ENCODE measurements at regions not wholly inside any gene's neighbourhood (a gene's known extent, or its start where the extent isn't known, plus 50 kb on each side); places are given as distances from the start of the nearest gene placed in this dataset. TPM values are rescaled to one million over a fixed set of nuclear protein-coding genes. Genes with fewer than 3 reads are reported as not detected.

GRCh38 chr10:20949967-20950366 is 52.9 kb upstream of the NEBL start:
- no peaks in the 10 kb centered on the region for H3K9me3 ChIP-seq (ENCODE audit: control insufficient read depth, insufficient read depth, low read length)
- no peaks in the 10 kb centered on the region for H3K27me3 ChIP-seq (ENCODE audit: control insufficient read depth, insufficient read depth, low read length)
- no peak overlapping the region for H3K27ac ChIP-seq (ENCODE audit: low read depth, low read length)
- TF ChIP-seq, protein P1, sequence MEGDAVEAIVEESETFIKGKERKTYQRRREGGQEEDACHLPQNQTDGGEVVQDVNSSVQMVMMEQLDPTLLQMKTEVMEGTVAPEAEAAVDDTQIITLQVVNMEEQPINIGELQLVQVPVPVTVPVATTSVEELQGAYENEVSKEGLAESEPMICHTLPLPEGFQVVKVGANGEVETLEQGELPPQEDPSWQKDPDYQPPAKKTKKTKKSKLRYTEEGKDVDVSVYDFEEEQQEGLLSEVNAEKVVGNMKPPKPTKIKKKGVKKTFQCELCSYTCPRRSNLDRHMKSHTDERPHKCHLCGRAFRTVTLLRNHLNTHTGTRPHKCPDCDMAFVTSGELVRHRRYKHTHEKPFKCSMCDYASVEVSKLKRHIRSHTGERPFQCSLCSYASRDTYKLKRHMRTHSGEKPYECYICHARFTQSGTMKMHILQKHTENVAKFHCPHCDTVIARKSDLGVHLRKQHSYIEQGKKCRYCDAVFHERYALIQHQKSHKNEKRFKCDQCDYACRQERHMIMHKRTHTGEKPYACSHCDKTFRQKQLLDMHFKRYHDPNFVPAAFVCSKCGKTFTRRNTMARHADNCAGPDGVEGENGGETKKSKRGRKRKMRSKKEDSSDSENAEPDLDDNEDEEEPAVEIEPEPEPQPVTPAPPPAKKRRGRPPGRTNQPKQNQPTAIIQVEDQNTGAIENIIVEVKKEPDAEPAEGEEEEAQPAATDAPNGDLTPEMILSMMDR (IDR thresholded peaks at IDR 0.05; ENCODE audit: low read depth, low read length): no peak
- no peak overlapping the region for H3K4me3 ChIP-seq (ENCODE audit: low read depth, low read length)
- CTCF ChIA-PET: no interaction called here
- POLR2A ChIA-PET: no interaction called here
- no peak for DNase-seq (ENCODE audit: low read depth, low spot score)

GRCh38 chr10:20948686-20949327 is 51.7 kb upstream of the NEBL start:
- TF ChIP-seq, protein P1 (IDR thresholded peaks at IDR 0.05; ENCODE audit: low read depth, low read length): no peak
- H3K9me3 ChIP-seq (ENCODE audit: control insufficient read depth, insufficient read depth, low read length): no peaks in the 10 kb centered on the region
- no peaks in the 10 kb centered on the region for H3K27me3 ChIP-seq (ENCODE audit: control insufficient read depth, insufficient read depth, low read length)
- POLR2A ChIA-PET: no interaction called here
- no peak for DNase-seq (ENCODE audit: low read depth, low spot score)
- H3K27ac ChIP-seq (ENCODE audit: low read depth, low read length): no peak overlapping the region
- CTCF ChIA-PET: no interaction called here
- no peak overlapping the region for H3K4me3 ChIP-seq (ENCODE audit: low read depth, low read length)

Small RNAs in the stretch of these regions (small RNA-seq; reads per million reads assigned to genes)
- not detected for gene AL158209.2 (ENCODE audit: insufficient read length, low read depth)
- not detected for gene RF00017 (ENCODE audit: insufficient read length, low read depth)
- not detected for gene RNU6-15P (ENCODE audit: insufficient read length, low read depth)

All from AG04450 (cell line).